CD4-positive, alpha-beta T cell (primary cell): ENCODE measurements at regions not wholly inside any gene's neighbourhood (a gene's known extent, or its start where the extent isn't known, plus 50 kb on each side); places are given as distances from the start of the nearest gene placed in this dataset.
A peak's percentile ranks its signal among the peaks of the same experiment; 100 is the strongest.

ENCODE experiments used
- ATAC-seq: fragments of 200-7000 bp; cut with Tn5 transposase; one replicate; pipeline ENCODE4 v1.10.0; 2022; ENCODE audit warnings: mild to moderate bottlenecking; ENCODE audit not compliant: poor library complexity
- CTCF ChIA-PET: fragments of 350-600 bp; sonication (Branson Sonifier 250); formaldehyde crosslinking; loops from one replicate; lab custom pipeline; 2021; ENCODE audit warnings: antibody characterized with exemption, inconsistent platforms; lab: Charles Lee
- POLR2A ChIA-PET: fragments of 350-600 bp; sonication (Branson Sonifier 250); formaldehyde crosslinking; loops from one replicate; lab custom pipeline; 2021; ENCODE audit warnings: antibody characterized with exemption, inconsistent platforms; lab: Charles Lee
- DNase-seq, 14 experiments: peaks; one replicate each; pipeline ENCODE4 v3.0.0-alpha.2; 2013 to 2020; ENCODE audit warnings: mixed read lengths in 2 of 14
- H3K27ac ChIP-seq, 2 donors: one replicate each; pipeline versions ENCODE4 v1.5.1 to v1.7.0; 2013; ENCODE audit warnings: low read length in 2 of 2, low read depth in 1 of 2, mild to moderate bottlenecking in 1 of 2
- H3K27me3 ChIP-seq, 2 experiments: 1 replicate in 1 of 2; 2 replicates in 1 of 2; pipeline versions ENCODE4 v1.6.1 to v1.7.0; 2013; ENCODE audit warnings: low read length in 2 of 2, control low read depth in 1 of 2, mild to moderate bottlenecking in 1 of 2, moderate library complexity in 1 of 2; ENCODE audit not compliant: insufficient read depth in 2 of 2, control insufficient read depth in 1 of 2
- H3K36me3 ChIP-seq: one replicate; pipeline ENCODE4 v1.6.1; 2013; ENCODE audit warnings: low read length, control low read depth; ENCODE audit not compliant: insufficient read depth
- H3K4me1 ChIP-seq: one replicate; pipeline ENCODE4 v1.6.1; 2013; ENCODE audit warnings: low read length, control low read depth; ENCODE audit not compliant: insufficient read depth
- H3K4me3 ChIP-seq: one replicate; pipeline ENCODE4 v1.5.1; 2013; ENCODE audit warnings: mild to moderate bottlenecking, low read length, moderate library complexity
- H3K9me3 ChIP-seq, 2 experiments: 1 replicate in 1 of 2; 2 replicates in 1 of 2; pipeline versions ENCODE4 v1.6.1 to v1.7.0; 2013; ENCODE audit warnings: low read length in 2 of 2, mild to moderate bottlenecking in 2 of 2, control low read depth in 1 of 2, moderate library complexity in 1 of 2; ENCODE audit not compliant: control insufficient read depth in 1 of 2, insufficient read depth in 1 of 2
- H3K27ac Mint-ChIP-seq: one replicate; pipeline ENCODE4 v1.8.0; 2020; ENCODE audit warnings: mixed read lengths
- H3K27me3 Mint-ChIP-seq: one replicate; pipeline ENCODE4 v1.8.0; 2021; ENCODE audit warnings: mixed read lengths
- H3K36me3 Mint-ChIP-seq: one replicate; pipeline ENCODE4 v1.8.0; 2021; ENCODE audit warnings: low read depth, mixed read lengths
- H3K4me1 Mint-ChIP-seq: one replicate; pipeline ENCODE4 v1.8.0; 2021; ENCODE audit warnings: low read depth, mixed read lengths
- H3K4me3 Mint-ChIP-seq: one replicate; pipeline ENCODE4 v1.8.0; 2020; ENCODE audit warnings: mild to moderate bottlenecking, mixed read lengths
- H3K9me3 Mint-ChIP-seq: one replicate; pipeline ENCODE4 v1.8.0; 2020; ENCODE audit warnings: mixed read lengths
- CTCF ChIP-seq: fragments of 200-600 bp; IDR thresholded peaks from one replicate; pipeline ENCODE4 v1.8.0; 2022; ENCODE audit warnings: antibody characterized with exemption, mild to moderate bottlenecking
- intact Hi-C, 2 experiments: fragments of 100-400 bp; cut with DNase I in 1 of 2; cut with micrococcal nuclease in 1 of 2; formaldehyde crosslinking; loops; one replicate each; pipeline versions ENCODE4 v1.15.1 to v1.9.0; 2023 to 2025; cut with DNase I, micrococcal nuclease

GRCh38 chr3:59443618-59444293 lies 393.9 kb upstream of the CFAP20DC start:
- ATAC-seq (peak; percentile 65), DNase-seq (peak in 1 of 14 experiments; percentile 44)
- Histone ChIP-seq H3K27ac (peak overlapping the region; percentile 13 to 59), H3K36me3 (no peaks in the 10 kb centered on the region), H3K4me3 (peak overlapping the region; percentile 20), H3K9me3 (no peaks in the 10 kb centered on the region), H3K27me3 (no peaks in the 10 kb centered on the region), H3K4me1 (peaks cover 30% of the 10 kb centered on the region)
- Mint-ChIP-seq H3K4me3 (peak overlapping the region; percentile 76), H3K9me3 (no peaks in the 10 kb centered on the region), H3K27me3 (no peaks in the 10 kb centered on the region), H3K36me3 (no peaks in the 10 kb centered on the region), H3K4me1 (peaks cover 70% of the 10 kb centered on the region), H3K27ac (peak overlapping the region; percentile 96)
- no peak for TF ChIP-seq CTCF
- CTCF ChIA-PET = no interaction called here
- intact Hi-C loops = no loop called here
- POLR2A ChIA-PET = interaction anchor here (1.0 to 3.1 kb wide), 6 partner anchors 9 to 92 kb away, joined by 3 to 16 read pairs (median 3); no protein-coding TSS in a partner anchor

- Histone ChIP-seq H3K27ac (no peak overlapping the region), H3K4me1 (peaks cover 16% of the 10 kb centered on the region), H3K9me3 (no peaks in the 10 kb centered on the region), H3K27me3 (no peaks in the 10 kb centered on the region), H3K36me3 (no peaks in the 10 kb centered on the region), H3K4me3 (no peak overlapping the region)
- CTCF ChIA-PET = no interaction called here
- H3K36me3 Mint-ChIP-seq = no peaks in the 10 kb centered on the region
- no peak overlapping the region for H3K4me3 Mint-ChIP-seq
- ATAC-seq (no peak), DNase-seq (no peak)
- no peaks in the 10 kb centered on the region for H3K9me3 Mint-ChIP-seq
- H3K4me1 Mint-ChIP-seq = peaks cover 54% of the 10 kb centered on the region
- H3K27ac Mint-ChIP-seq = peak overlapping the region; percentile 96
- intact Hi-C loops = no loop called here
- no peaks in the 10 kb centered on the region for H3K27me3 Mint-ChIP-seq
- no peak for TF ChIP-seq CTCF
- POLR2A ChIA-PET = interaction anchor here (1.0 to 1.1 kb wide), 2 partner anchors 9 to 10 kb away, joined by 3 to 4 read pairs; no protein-coding TSS in a partner anchor
Measured at GRCh38 chr3:59442046-59442445, 392.2 kb upstream of the CFAP20DC start.

GRCh38 chr3:59440285-59441028 lies 390.6 kb upstream of the CFAP20DC start:
- ATAC-seq (no peak), DNase-seq (no peak)
- H3K27ac ChIP-seq = no peak overlapping the region
- Mint-ChIP-seq H3K4me3 (no peak overlapping the region), H3K27me3 (no peaks in the 10 kb centered on the region), H3K9me3 (no peaks in the 10 kb centered on the region), H3K36me3 (no peaks in the 10 kb centered on the region), H3K4me1 (peaks cover 49% of the 10 kb centered on the region), H3K27ac (no peak overlapping the region)
- H3K27me3 ChIP-seq = no peaks in the 10 kb centered on the region
- ChIA-PET CTCF (no interaction called here), POLR2A (interaction anchor here (1.0 kb wide), 1 partner anchor 11 kb away, joined by 4 read pairs; no protein-coding TSS in a partner anchor)
- peaks cover 12% of the 10 kb centered on the region for H3K4me1 ChIP-seq
- no peak overlapping the region for H3K4me3 ChIP-seq
- intact Hi-C loops = no loop called here
- H3K9me3 ChIP-seq = no peaks in the 10 kb centered on the region
- H3K36me3 ChIP-seq = no peaks in the 10 kb centered on the region
- TF ChIP-seq CTCF = no peak
